Uterus (tissue), 2 donors: ENCODE measurements at regions not wholly inside any gene's neighbourhood (a gene's known extent, or its start where the extent isn't known, plus 50 kb on each side); places are given as distances from the start of the nearest gene placed in this dataset.

ENCODE experiments used
- CTCF ChIP-seq, 4 experiments: fragments of 200-600 bp in 2 of 4; fragments of 450-650 bp in 2 of 4; sonication (generic) in 2 of 4; IDR thresholded peaks; one replicate each; pipeline ENCODE4 v1.5.1; 2016 to 2019; ENCODE audit warnings: antibody characterized with exemption in 4 of 4, mild to moderate bottlenecking in 2 of 4, moderate library complexity in 1 of 4
- POLR2A ChIP-seq, 2 donors: fragments of 450-650 bp; IDR thresholded peaks; one replicate each; pipeline ENCODE4 v1.6.1; 2016; ENCODE audit warnings: antibody characterized with exemption in 2 of 2, mild to moderate bottlenecking in 1 of 2, moderate library complexity in 1 of 2

- TF ChIP-seq CTCF (IDR thresholded peaks at IDR 0.05) (no peak), POLR2A (IDR thresholded peaks at IDR 0.05) (no peak)
These were observed 99.0 kb upstream of the TSHZ3 start for GRCh38 chr19:31448221-31448657.
